Endothelial cell (in vitro differentiated cells): ENCODE measurements at regions not wholly inside any gene's neighbourhood (a gene's known extent, or its start where the extent isn't known, plus 50 kb on each side); places are given as distances from the start of the nearest gene placed in this dataset.

Source experiments
- DNase-seq: peaks from one replicate; pipeline ENCODE4 v3.0.0; 2021; ENCODE audit warnings: low spot score
- H3K27ac Mint-ChIP-seq: one replicate; pipeline ENCODE4 v1.8.0; 2021; ENCODE audit warnings: mixed read lengths, inconsistent platforms; ENCODE audit not compliant: unreplicated experiment
- H3K27me3 Mint-ChIP-seq: one replicate; pipeline ENCODE4 v1.8.0; 2021; ENCODE audit warnings: mild to moderate bottlenecking, moderate library complexity, mixed read lengths, inconsistent platforms; ENCODE audit not compliant: unreplicated experiment
- H3K36me3 Mint-ChIP-seq: one replicate; pipeline ENCODE4 v1.8.0; 2021; ENCODE audit warnings: mild to moderate bottlenecking, low read depth, mixed read lengths, inconsistent platforms; ENCODE audit not compliant: unreplicated experiment
- H3K4me1 Mint-ChIP-seq: one replicate; pipeline ENCODE4 v1.8.0; 2021; ENCODE audit warnings: mild to moderate bottlenecking, mixed read lengths, inconsistent platforms; ENCODE audit not compliant: unreplicated experiment
- H3K4me3 Mint-ChIP-seq: one replicate; pipeline ENCODE4 v1.8.0; 2021; ENCODE audit warnings: mild to moderate bottlenecking, mixed read lengths, inconsistent platforms; ENCODE audit not compliant: unreplicated experiment
- H3K9me3 Mint-ChIP-seq: one replicate; pipeline ENCODE4 v1.8.0; 2021; ENCODE audit warnings: mixed read lengths, inconsistent platforms; ENCODE audit not compliant: unreplicated experiment
- TF ChIP-seq, protein P1 (sequence below): fragments of 200-600 bp; sonication (generic); IDR thresholded peaks from one replicate; pipeline ENCODE4 v1.5.0; 2021; ENCODE audit warnings: antibody characterized with exemption; ENCODE audit not compliant: unreplicated experiment

DNA sequence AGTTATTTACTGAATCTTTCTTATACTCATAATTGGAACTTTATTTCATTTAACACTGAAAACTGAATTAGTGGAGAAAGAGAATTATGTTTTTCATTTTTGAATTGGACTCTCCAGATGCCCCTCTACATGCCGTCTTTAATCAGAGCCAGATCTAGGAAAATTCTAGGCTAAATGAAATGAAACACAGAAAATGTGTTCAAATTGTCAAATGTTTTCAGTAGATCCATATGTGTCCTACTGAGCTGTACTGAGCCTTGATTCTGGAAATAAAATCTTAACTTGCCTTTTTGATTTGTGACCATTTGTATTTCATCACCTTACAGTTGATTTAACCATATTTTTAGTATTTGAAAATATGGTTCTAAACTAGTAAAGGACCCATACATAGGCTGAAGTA lies 64.0 kb upstream of the GK2 start:
- no peak overlapping the region for H3K4me3 Mint-ChIP-seq
- H3K9me3 Mint-ChIP-seq: no peaks in the 10 kb centered on the region
- H3K36me3 Mint-ChIP-seq: no peaks in the 10 kb centered on the region
- no peaks in the 10 kb centered on the region for H3K4me1 Mint-ChIP-seq
- H3K27me3 Mint-ChIP-seq: no peaks in the 10 kb centered on the region
- TF ChIP-seq, protein P1, sequence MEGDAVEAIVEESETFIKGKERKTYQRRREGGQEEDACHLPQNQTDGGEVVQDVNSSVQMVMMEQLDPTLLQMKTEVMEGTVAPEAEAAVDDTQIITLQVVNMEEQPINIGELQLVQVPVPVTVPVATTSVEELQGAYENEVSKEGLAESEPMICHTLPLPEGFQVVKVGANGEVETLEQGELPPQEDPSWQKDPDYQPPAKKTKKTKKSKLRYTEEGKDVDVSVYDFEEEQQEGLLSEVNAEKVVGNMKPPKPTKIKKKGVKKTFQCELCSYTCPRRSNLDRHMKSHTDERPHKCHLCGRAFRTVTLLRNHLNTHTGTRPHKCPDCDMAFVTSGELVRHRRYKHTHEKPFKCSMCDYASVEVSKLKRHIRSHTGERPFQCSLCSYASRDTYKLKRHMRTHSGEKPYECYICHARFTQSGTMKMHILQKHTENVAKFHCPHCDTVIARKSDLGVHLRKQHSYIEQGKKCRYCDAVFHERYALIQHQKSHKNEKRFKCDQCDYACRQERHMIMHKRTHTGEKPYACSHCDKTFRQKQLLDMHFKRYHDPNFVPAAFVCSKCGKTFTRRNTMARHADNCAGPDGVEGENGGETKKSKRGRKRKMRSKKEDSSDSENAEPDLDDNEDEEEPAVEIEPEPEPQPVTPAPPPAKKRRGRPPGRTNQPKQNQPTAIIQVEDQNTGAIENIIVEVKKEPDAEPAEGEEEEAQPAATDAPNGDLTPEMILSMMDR: no peak
- H3K27ac Mint-ChIP-seq: no peak overlapping the region
- no peak for DNase-seq

DNA sequence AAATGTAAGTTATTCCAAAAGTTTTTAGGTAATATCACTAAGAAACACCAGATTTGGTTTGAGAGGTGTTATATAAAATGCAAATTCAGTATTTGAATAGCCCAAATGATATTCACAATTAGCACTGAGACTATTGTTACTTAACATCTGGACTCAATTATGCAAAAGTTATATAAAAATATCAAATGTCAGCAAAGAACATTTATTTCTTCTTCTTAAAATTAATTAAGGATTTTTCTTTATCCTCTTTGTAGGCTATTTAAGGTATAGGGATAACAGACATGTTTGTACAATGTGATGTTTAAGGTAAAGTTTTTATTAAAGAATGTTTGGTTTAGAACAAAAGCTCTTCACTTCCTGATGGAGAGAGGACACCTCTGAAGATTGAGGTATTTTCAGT lies 63.3 kb upstream of the GK2 start:
- TF ChIP-seq, protein P1: no peak
- no peaks in the 10 kb centered on the region for H3K27me3 Mint-ChIP-seq
- H3K4me1 Mint-ChIP-seq: no peaks in the 10 kb centered on the region
- H3K36me3 Mint-ChIP-seq: no peaks in the 10 kb centered on the region
- no peak for DNase-seq
- no peak overlapping the region for H3K4me3 Mint-ChIP-seq
- H3K27ac Mint-ChIP-seq: no peak overlapping the region
- no peaks in the 10 kb centered on the region for H3K9me3 Mint-ChIP-seq

DNA sequence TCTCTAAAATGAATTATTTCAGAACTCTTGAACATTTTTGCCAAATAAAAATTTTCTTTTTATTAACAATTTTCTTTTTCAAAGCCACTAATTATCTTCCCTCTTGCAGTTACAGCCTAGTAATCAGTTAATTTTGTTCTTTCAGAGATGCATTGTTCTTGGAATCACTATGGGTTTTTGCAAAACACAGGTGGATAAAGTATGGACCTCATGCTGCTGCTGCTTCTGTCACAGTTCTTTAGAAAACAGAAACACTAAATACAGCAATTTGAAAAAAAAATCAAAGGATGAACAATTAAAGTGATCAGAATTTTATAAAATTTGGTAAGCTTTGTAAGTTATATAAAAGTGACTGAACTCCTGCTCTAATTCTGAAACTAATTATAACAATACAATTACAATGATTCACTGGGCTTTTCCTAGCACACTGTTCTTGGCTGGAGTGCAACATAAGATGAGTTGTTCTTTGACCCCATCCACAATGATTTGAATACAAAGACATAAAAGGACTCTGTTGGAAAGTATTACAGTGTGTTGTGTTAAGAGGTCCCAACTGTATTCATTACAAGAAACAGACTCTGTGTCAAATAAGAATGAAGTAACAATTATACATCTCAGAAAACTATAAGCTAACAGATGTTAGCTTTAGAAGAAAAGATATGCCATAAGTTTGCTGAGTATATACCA lies 59.4 kb upstream of the GK2 start:
- Mint-ChIP-seq H3K36me3 (no peaks in the 10 kb centered on the region), H3K27me3 (no peaks in the 10 kb centered on the region), H3K4me3 (no peak overlapping the region), H3K9me3 (no peaks in the 10 kb centered on the region), H3K4me1 (no peaks in the 10 kb centered on the region), H3K27ac (no peak overlapping the region)
- TF ChIP-seq, protein P1: no peak
- no peak for DNase-seq

DNA sequence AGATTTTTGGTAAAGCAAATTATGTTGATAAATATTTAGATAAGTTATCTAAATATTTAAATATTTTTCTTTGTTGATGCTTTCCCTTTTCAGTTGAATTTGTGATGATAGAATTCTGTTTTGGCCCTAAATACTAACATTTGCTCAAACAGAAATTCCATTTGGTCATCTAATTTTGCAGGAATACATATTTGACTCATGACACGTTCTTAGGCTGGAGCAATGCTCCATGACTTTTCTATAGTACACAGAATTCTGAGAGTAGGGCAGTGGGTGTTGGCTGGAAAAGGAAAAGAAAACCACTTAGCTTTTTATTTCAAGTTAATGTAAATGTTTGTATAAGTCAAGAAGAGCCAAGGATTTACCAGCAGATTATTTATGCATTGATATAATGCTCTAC lies 58.6 kb upstream of the GK2 start:
- Mint-ChIP-seq H3K27me3 (no peaks in the 10 kb centered on the region), H3K27ac (no peak overlapping the region), H3K4me1 (no peaks in the 10 kb centered on the region), H3K36me3 (no peaks in the 10 kb centered on the region), H3K4me3 (no peak overlapping the region), H3K9me3 (no peaks in the 10 kb centered on the region)
- TF ChIP-seq, protein P1: no peak
- no peak for DNase-seq
